ENCODE measurements at regions not wholly inside any gene's neighbourhood (a gene's known extent, or its start where the extent isn't known, plus 50 kb on each side); places are given as distances from the start of the nearest gene placed in this dataset.
"Not testable (repeated sequence)": the region's sequence is repeated elsewhere in the genome, so short reads cannot be mapped to it uniquely, and the experiment has no call there.

- H3K4me3 Mint-ChIP-seq = no peak overlapping the region
- peaks cover 47% of the 10 kb centered on the region for H3K27me3 Mint-ChIP-seq
- no peaks in the 10 kb centered on the region for H3K36me3 Mint-ChIP-seq
- H3K9me3 Mint-ChIP-seq = peaks cover 3% of the 10 kb centered on the region
- H3K4me1 Mint-ChIP-seq = no peaks in the 10 kb centered on the region
- no peak overlapping the region for H3K27ac Mint-ChIP-seq
- no peak for ATAC-seq
Measured at GRCh38 chr2:235212501-235213158, 260.8 kb downstream of the SH3BP4 start.

- no peaks in the 10 kb centered on the region for H3K4me1 Mint-ChIP-seq
- H3K4me3 Mint-ChIP-seq = no peak overlapping the region
- no peaks in the 10 kb centered on the region for H3K36me3 Mint-ChIP-seq
- H3K27ac Mint-ChIP-seq = no peak overlapping the region
- no peaks in the 10 kb centered on the region for H3K9me3 Mint-ChIP-seq
- peaks cover 48% of the 10 kb centered on the region for H3K27me3 Mint-ChIP-seq
- no peak for ATAC-seq
Measured at GRCh38 chr2:235215248-235215647, 263.4 kb downstream of the SH3BP4 start.

- Mint-ChIP-seq H3K4me3 (no peak overlapping the region), H3K36me3 (no peaks in the 10 kb centered on the region), H3K4me1 (no peaks in the 10 kb centered on the region), H3K27me3 (peaks cover 48% of the 10 kb centered on the region), H3K27ac (no peak overlapping the region), H3K9me3 (no peaks in the 10 kb centered on the region)
- ATAC-seq = no peak
Measured at GRCh38 chr2:235216901-235217300, 265.1 kb downstream of the SH3BP4 start.

- Mint-ChIP-seq H3K27me3 (peaks cover 48% of the 10 kb centered on the region), H3K27ac (no peak overlapping the region), H3K4me1 (no peaks in the 10 kb centered on the region), H3K36me3 (no peaks in the 10 kb centered on the region), H3K9me3 (no peaks in the 10 kb centered on the region), H3K4me3 (no peak overlapping the region)
- ATAC-seq = no peak
Measured at GRCh38 chr2:235217846-235218245, 266.0 kb downstream of the SH3BP4 start.

GRCh38 chr2:235218486-235218907 lies 266.7 kb downstream of the SH3BP4 start:
- no peaks in the 10 kb centered on the region for H3K4me1 Mint-ChIP-seq
- no peak for ATAC-seq
- H3K27ac Mint-ChIP-seq = no peak overlapping the region
- H3K4me3 Mint-ChIP-seq = no peak overlapping the region
- H3K27me3 Mint-ChIP-seq = peaks cover 47% of the 10 kb centered on the region
- H3K9me3 Mint-ChIP-seq = no peaks in the 10 kb centered on the region
- H3K36me3 Mint-ChIP-seq = no peaks in the 10 kb centered on the region

GRCh38 chr2:235219048-235219447 lies 267.2 kb downstream of the SH3BP4 start:
- Mint-ChIP-seq H3K4me3 (no peak overlapping the region), H3K27ac (no peak overlapping the region), H3K4me1 (no peaks in the 10 kb centered on the region), H3K9me3 (no peaks in the 10 kb centered on the region), H3K36me3 (no peaks in the 10 kb centered on the region), H3K27me3 (peaks cover 41% of the 10 kb centered on the region)
- ATAC-seq = no peak

GRCh38 chr2:235220331-235220730 lies 268.5 kb downstream of the SH3BP4 start:
- ATAC-seq = peak; percentile 27
- Mint-ChIP-seq H3K4me1 (no peaks in the 10 kb centered on the region), H3K27me3 (peaks cover 29% of the 10 kb centered on the region), H3K36me3 (no peaks in the 10 kb centered on the region), H3K4me3 (no peak overlapping the region), H3K9me3 (no peaks in the 10 kb centered on the region), H3K27ac (no peak overlapping the region)

- Mint-ChIP-seq H3K27ac (no peak overlapping the region), H3K4me3 (no peak overlapping the region), H3K36me3 (no peaks in the 10 kb centered on the region), H3K27me3 (peaks cover 14% of the 10 kb centered on the region), H3K4me1 (no peaks in the 10 kb centered on the region), H3K9me3 (no peaks in the 10 kb centered on the region)
- no peak for ATAC-seq
Measured at GRCh38 chr2:235223011-235223410, 270.8 kb upstream of the AGAP1 start.

- no peaks in the 10 kb centered on the region for H3K36me3 Mint-ChIP-seq
- H3K27ac Mint-ChIP-seq = no peak overlapping the region
- no peak for ATAC-seq
- no peak overlapping the region for H3K4me3 Mint-ChIP-seq
- peaks cover 13% of the 10 kb centered on the region for H3K27me3 Mint-ChIP-seq
- H3K4me1 Mint-ChIP-seq = no peaks in the 10 kb centered on the region
- no peaks in the 10 kb centered on the region for H3K9me3 Mint-ChIP-seq
Measured at GRCh38 chr2:235224410-235224809, 269.4 kb upstream of the AGAP1 start.

- ATAC-seq = no peak
- Mint-ChIP-seq H3K36me3 (no peaks in the 10 kb centered on the region), H3K4me1 (no peaks in the 10 kb centered on the region), H3K4me3 (no peak overlapping the region), H3K9me3 (no peaks in the 10 kb centered on the region), H3K27me3 (peaks cover 10% of the 10 kb centered on the region), H3K27ac (no peak overlapping the region)
Measured at GRCh38 chr2:235225261-235225660, 268.6 kb upstream of the AGAP1 start.

- Mint-ChIP-seq H3K36me3 (no peaks in the 10 kb centered on the region), H3K27ac (no peak overlapping the region), H3K27me3 (peaks cover 29% of the 10 kb centered on the region), H3K9me3 (no peaks in the 10 kb centered on the region), H3K4me3 (no peak overlapping the region), H3K4me1 (no peaks in the 10 kb centered on the region)
- no peak for ATAC-seq
Measured at GRCh38 chr2:235227590-235227989, 266.3 kb upstream of the AGAP1 start.

- H3K36me3 Mint-ChIP-seq, H3K4me3 Mint-ChIP-seq, H3K9me3 Mint-ChIP-seq, H3K27ac Mint-ChIP-seq, H3K4me1 Mint-ChIP-seq, ATAC-seq: not testable (repeated sequence)
- peaks cover 31% of the 10 kb centered on the region for H3K27me3 Mint-ChIP-seq
Measured at GRCh38 chr2:235228422-235228821, 265.4 kb upstream of the AGAP1 start.

- Mint-ChIP-seq H3K4me3 (no peak overlapping the region), H3K9me3 (no peaks in the 10 kb centered on the region), H3K27me3 (peaks cover 31% of the 10 kb centered on the region), H3K4me1 (no peaks in the 10 kb centered on the region), H3K36me3 (no peaks in the 10 kb centered on the region), H3K27ac (no peak overlapping the region)
- ATAC-seq = no peak
Measured at GRCh38 chr2:235229236-235229635, 264.6 kb upstream of the AGAP1 start.

GRCh38 chr2:235230821-235231601 lies 262.8 kb upstream of the AGAP1 start:
- Mint-ChIP-seq H3K27ac (no peak overlapping the region), H3K27me3 (peaks cover 35% of the 10 kb centered on the region), H3K36me3 (no peaks in the 10 kb centered on the region), H3K9me3 (no peaks in the 10 kb centered on the region), H3K4me3 (no peak overlapping the region), H3K4me1 (no peaks in the 10 kb centered on the region)
- no peak for ATAC-seq

- Mint-ChIP-seq H3K4me3 (no peak overlapping the region), H3K27me3 (peaks cover 47% of the 10 kb centered on the region), H3K4me1 (no peaks in the 10 kb centered on the region), H3K27ac (no peak overlapping the region), H3K36me3 (no peaks in the 10 kb centered on the region), H3K9me3 (no peaks in the 10 kb centered on the region)
- ATAC-seq = no peak
Measured at GRCh38 chr2:235232449-235233433, 261.1 kb upstream of the AGAP1 start.

Data from stimulated activated memory B cell treated with anti-CD40 and anti-IgM and Interleukin-4, amounts not matched to agents 10 μg/mL and 1 μg/mL and 100 μg/mL, for 72 hours (primary cell).